SK-N-SH (cell line): ENCODE measurements at regions not wholly inside any gene's neighbourhood (a gene's known extent, or its start where the extent isn't known, plus 50 kb on each side); places are given as distances from the start of the nearest gene placed in this dataset.

Experiments
- CTCF ChIA-PET: fragments of 300-600, 350-600 bp; formaldehyde crosslinking; extraction: SDS; loops from one replicate; lab custom pipeline; 2021; lab: Yijun Ruan, JAX
- POLR2A ChIA-PET: fragments of 350-600 bp; sonication (Branson Sonifier 250); formaldehyde crosslinking; extraction: SDS; loops from one replicate; lab custom pipeline; 2020; ENCODE audit warnings: antibody characterized with exemption, inconsistent platforms; lab: Yijun Ruan, JAX
- DNase-seq: peaks from one replicate; pipeline ENCODE4 v3.0.0; 2012
- H2AFZ ChIP-seq: fragments of 200-600 bp; sonication (generic); 2 replicates; pipeline ENCODE4 v1.8.1; 2016; ENCODE audit warnings: antibody characterized with exemption, mild to moderate bottlenecking, low read depth
- H3F3A ChIP-seq: fragments of 200-600 bp; sonication (generic); replicated peaks from 2 replicates; pipeline ENCODE3; 2016; ENCODE audit warnings: antibody characterized with exemption, mild to moderate bottlenecking; ENCODE audit not compliant: insufficient read depth
- H3K27ac ChIP-seq, 2 experiments: fragments of 200-500 bp in 1 of 2; fragments of 200-600 bp in 1 of 2; sonication (Bioruptor generic) in 1 of 2; sonication (generic), shearing (Covaris generic) in 1 of 2; 2 replicates each; pipeline versions ENCODE4 v1.5.1 to v1.6.1; 2014 to 2016; ENCODE audit warnings: low read depth in 2 of 2, inconsistent platforms in 1 of 2, low read length in 1 of 2, mild to moderate bottlenecking in 1 of 2, mixed read lengths in 1 of 2
- H3K27me3 ChIP-seq: fragments of 200-600 bp; sonication (generic), shearing (Covaris generic); 2 replicates; pipeline ENCODE4 v1.6.1; 2016; ENCODE audit warnings: mixed run types; ENCODE audit not compliant: insufficient read depth
- H3K36me3 ChIP-seq, 2 experiments: fragments of 200-500 bp in 1 of 2; fragments of 200-600 bp in 1 of 2; sonication (Bioruptor generic) in 1 of 2; sonication (generic) in 1 of 2; replicated peaks in 1 of 2; 2 replicates each; pipeline versions ENCODE3 to v1.5.1; 2014 to 2016; ENCODE audit warnings: low read length in 1 of 2, mild to moderate bottlenecking in 1 of 2; ENCODE audit not compliant: insufficient read depth in 2 of 2, control insufficient read depth in 1 of 2
- H3K4me1 ChIP-seq, 2 experiments: fragments of 200-500 bp in 1 of 2; fragments of 200-600 bp in 1 of 2; sonication (Bioruptor generic) in 1 of 2; sonication (generic), shearing (Covaris generic) in 1 of 2; 2 replicates each; pipeline versions ENCODE4 v1.5.1 to v1.6.1; 2014 to 2016; ENCODE audit warnings: low read depth in 1 of 2, low read length in 1 of 2, mixed run types in 1 of 2; ENCODE audit not compliant: insufficient read depth in 2 of 2, control insufficient read depth in 1 of 2
- H3K4me2 ChIP-seq: fragments of 200-600 bp; sonication (generic), shearing (Covaris generic); 2 replicates; pipeline ENCODE4 v1.6.1; 2017; ENCODE audit warnings: mixed run types
- H3K4me3 ChIP-seq, 2 experiments: fragments of 200-500 bp in 1 of 2; fragments of 200-600 bp in 1 of 2; sonication (Bioruptor generic) in 1 of 2; sonication (generic), shearing (Covaris generic) in 1 of 2; 2 replicates each; pipeline versions ENCODE4 v1.5.1 to v1.8.1; 2014 to 2016; ENCODE audit warnings: low read depth in 2 of 2, inconsistent platforms in 1 of 2, low read length in 1 of 2, mild to moderate bottlenecking in 1 of 2, mixed read lengths in 1 of 2, moderate library complexity in 1 of 2
- H3K79me2 ChIP-seq: fragments of 200-600 bp; sonication (generic); 2 replicates; pipeline ENCODE4 v1.8.1; 2017; ENCODE audit warnings: mild to moderate bottlenecking; ENCODE audit not compliant: insufficient read depth
- H3K9ac ChIP-seq: fragments of 200-600 bp; sonication (generic); 2 replicates; pipeline ENCODE4 v1.6.1; 2017; ENCODE audit warnings: mixed run types
- H3K9me2 ChIP-seq: fragments of 200-600 bp; sonication (generic); 2 replicates; pipeline ENCODE4 v1.6.1; 2017; ENCODE audit warnings: mixed run types
- H3K9me3 ChIP-seq: fragments of 200-600 bp; sonication (generic); 2 replicates; pipeline ENCODE4 v1.6.1; 2017; ENCODE audit warnings: mixed run types, mild to moderate bottlenecking, moderate library complexity
- H4K20me1 ChIP-seq: fragments of 200-600 bp; sonication (generic); 2 replicates; pipeline ENCODE4 v1.6.1; 2017; ENCODE audit warnings: mild to moderate bottlenecking, mixed run types; ENCODE audit not compliant: insufficient read depth
- CHD2 ChIP-seq: fragments of 150-350 bp; IDR thresholded peaks from 2 replicates; pipeline ENCODE4 v1.6.1; 2018; ENCODE audit warnings: low read length; ENCODE audit not compliant: partially characterized antibody
- CTCF ChIP-seq: fragments of 200-600 bp; sonication (generic); IDR thresholded peaks from 2 replicates; pipeline ENCODE4 v1.6.1; 2017; ENCODE audit warnings: antibody characterized with exemption, mild to moderate bottlenecking, moderate library complexity
- ELF1 ChIP-seq: IDR thresholded peaks from 2 replicates; pipeline ENCODE4 v1.4.0; 2012
- EP300 ChIP-seq, 2 experiments: IDR thresholded peaks; 2 replicates each; pipeline versions ENCODE4 v1.4.0 to v1.6.1; 2012; ENCODE audit warnings: borderline replicate concordance in 1 of 2, low read depth in 1 of 2, low read length in 1 of 2
- FOSL2 ChIP-seq: IDR thresholded peaks from 2 replicates; pipeline ENCODE4 v1.4.0; 2012; ENCODE audit warnings: low read depth, mild to moderate bottlenecking, moderate library complexity, borderline replicate concordance
- GABPA ChIP-seq: IDR thresholded peaks from 2 replicates; pipeline ENCODE4 v1.4.0; 2012; ENCODE audit warnings: low read depth, mild to moderate bottlenecking
- GATA2 ChIP-seq: sonication (generic); formaldehyde crosslinking; IDR thresholded peaks from 2 replicates; pipeline ENCODE4 v1.5.0; 2020; ENCODE audit warnings: mild to moderate bottlenecking, missing genetic modification reagents
- JUND ChIP-seq: IDR thresholded peaks from 2 replicates; pipeline ENCODE4 v1.4.0; 2012
- NFIC ChIP-seq: IDR thresholded peaks from 2 replicates; pipeline ENCODE4 v1.4.0; 2012; ENCODE audit warnings: borderline replicate concordance
- NRF1 ChIP-seq: IDR thresholded peaks from 2 replicates; pipeline ENCODE4 v1.6.1; 2012; ENCODE audit warnings: low read depth, mild to moderate bottlenecking, low read length
- PBX3 ChIP-seq: IDR thresholded peaks from 2 replicates; pipeline ENCODE4; 2012
- POLR2AphosphoS5 ChIP-seq: IDR thresholded peaks from 2 replicates; pipeline ENCODE4 v1.6.1; 2012; ENCODE audit warnings: low read depth, low read length
- RXRA ChIP-seq: IDR thresholded peaks from 2 replicates; pipeline ENCODE4 v1.4.0; 2012; ENCODE audit warnings: low read depth, mild to moderate bottlenecking, borderline replicate concordance
- TAF1 ChIP-seq: IDR thresholded peaks from 2 replicates; pipeline ENCODE4 v1.6.1; 2012; ENCODE audit warnings: low read depth, mild to moderate bottlenecking, low read length, moderate library complexity, borderline replicate concordance
- TCF12 ChIP-seq: IDR thresholded peaks from 2 replicates; pipeline ENCODE4 v1.4.0; 2012
- TEAD4 ChIP-seq: IDR thresholded peaks from 2 replicates; pipeline ENCODE4 v1.4.0; 2012; ENCODE audit warnings: mild to moderate bottlenecking, borderline replicate concordance; ENCODE audit not compliant: insufficient read depth
- ZBTB33 ChIP-seq: IDR thresholded peaks from 2 replicates; pipeline ENCODE4 v1.4.0; 2012; ENCODE audit warnings: low read depth, borderline replicate concordance
- WGBS: methylation state at CpG from one replicate; pipeline ENCODE4 v1.1.6; 2017; ENCODE audit warnings: low lambda C conversion rate; 5-methylcytosine and 5-hydroxymethylcytosine counted together
- TF ChIP-seq, protein P1 (sequence below): IDR thresholded peaks from 2 replicates; pipeline ENCODE4 v1.4.0; 2012; ENCODE audit warnings: low read depth

GRCh38 chr4:179313823-179314222, 1871.6 kb upstream of the AGA start:
- H3K9me3 ChIP-seq, result no peaks in the 10 kb centered on the region
- CTCF ChIA-PET, result no interaction called here

More at GRCh38 chr4:179313823-179314222, 1871.6 kb upstream of the AGA start:
- no peak for DNase-seq
- Histone ChIP-seq H3K9ac (no peak overlapping the region), H3K9me2 (no peaks in the 10 kb centered on the region), H3K4me3 (no peak overlapping the region), H3K27me3 (no peaks in the 10 kb centered on the region), H4K20me1 (no peaks in the 10 kb centered on the region), H3K4me1 (no peaks in the 10 kb centered on the region), H3K36me3 (no peaks in the 10 kb centered on the region), H3K79me2 (no peaks in the 10 kb centered on the region), H3K4me2 (no peak overlapping the region), H3F3A (no peaks in the 10 kb centered on the region), H2AFZ (no peak overlapping the region), H3K27ac (no peak overlapping the region)
- POLR2A ChIA-PET, result no interaction called here
- TF ChIP-seq POLR2AphosphoS5 (no peak), PBX3 (no peak), TCF12 (no peak), TEAD4 (no peak), NFIC (no peak), JUND (no peak), TAF1 (no peak), GABPA (no peak), RXRA (no peak), ELF1 (no peak), ZBTB33 (no peak), CHD2 (no peak), GATA2 (CRISPR knock-in tag) (no peak), CTCF (no peak), NRF1 (no peak), FOSL2 (no peak), EP300 (IDR thresholded peaks at IDR 0.05; ENCODE audit: borderline replicate concordance in 1 of 2, low read depth in 1 of 2, low read length in 1 of 2) (no peak)
- TF ChIP-seq, protein P1, sequence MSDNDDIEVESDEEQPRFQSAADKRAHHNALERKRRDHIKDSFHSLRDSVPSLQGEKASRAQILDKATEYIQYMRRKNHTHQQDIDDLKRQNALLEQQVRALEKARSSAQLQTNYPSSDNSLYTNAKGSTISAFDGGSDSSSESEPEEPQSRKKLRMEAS, result no peak
- WGBS, result 25% methylated on average over 1 of the region's 1 CpG
